ENCODE measurements at regions not wholly inside any gene's neighbourhood (a gene's known extent, or its start where the extent isn't known, plus 50 kb on each side); places are given as distances from the start of the nearest gene placed in this dataset.

DNA sequence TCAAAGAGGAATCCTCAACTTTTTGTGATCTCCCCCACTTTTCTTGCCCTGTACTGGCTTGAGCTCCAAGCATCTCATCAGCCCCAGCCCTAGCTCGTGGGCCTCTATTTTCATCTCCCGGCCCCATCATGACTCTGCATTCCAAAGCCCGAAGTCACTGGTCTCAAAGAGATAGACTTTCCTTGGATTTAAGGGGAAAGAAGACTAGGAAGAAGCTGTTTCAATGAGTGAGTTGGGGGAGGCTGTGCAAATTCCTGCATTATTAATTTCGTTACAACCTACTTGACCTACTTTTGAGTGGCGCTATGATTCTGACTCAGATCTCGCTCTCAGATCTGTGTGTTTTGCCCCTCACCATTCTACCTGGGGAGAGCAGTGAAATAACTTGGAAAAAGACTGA, 266.6 kb upstream of the TBL1XR1 start:
- TF ChIP-seq FOXP2 (optimal IDR thresholded peaks at IDR 0.05; ENCODE audit: borderline replicate concordance, extremely low read depth, extremely low read length, insufficient read depth) (no peak), POLR2AphosphoS5 (IDR thresholded peaks at IDR 0.05; ENCODE audit: low read depth, low read length) (no peak), SIN3A (IDR thresholded peaks at IDR 0.05; ENCODE audit: borderline replicate concordance, insufficient read depth, low read length) (no peak), TAF1 (IDR thresholded peaks at IDR 0.05; ENCODE audit: borderline replicate concordance, insufficient read depth, low read length) (no peak)
- TF ChIP-seq, protein P1, sequence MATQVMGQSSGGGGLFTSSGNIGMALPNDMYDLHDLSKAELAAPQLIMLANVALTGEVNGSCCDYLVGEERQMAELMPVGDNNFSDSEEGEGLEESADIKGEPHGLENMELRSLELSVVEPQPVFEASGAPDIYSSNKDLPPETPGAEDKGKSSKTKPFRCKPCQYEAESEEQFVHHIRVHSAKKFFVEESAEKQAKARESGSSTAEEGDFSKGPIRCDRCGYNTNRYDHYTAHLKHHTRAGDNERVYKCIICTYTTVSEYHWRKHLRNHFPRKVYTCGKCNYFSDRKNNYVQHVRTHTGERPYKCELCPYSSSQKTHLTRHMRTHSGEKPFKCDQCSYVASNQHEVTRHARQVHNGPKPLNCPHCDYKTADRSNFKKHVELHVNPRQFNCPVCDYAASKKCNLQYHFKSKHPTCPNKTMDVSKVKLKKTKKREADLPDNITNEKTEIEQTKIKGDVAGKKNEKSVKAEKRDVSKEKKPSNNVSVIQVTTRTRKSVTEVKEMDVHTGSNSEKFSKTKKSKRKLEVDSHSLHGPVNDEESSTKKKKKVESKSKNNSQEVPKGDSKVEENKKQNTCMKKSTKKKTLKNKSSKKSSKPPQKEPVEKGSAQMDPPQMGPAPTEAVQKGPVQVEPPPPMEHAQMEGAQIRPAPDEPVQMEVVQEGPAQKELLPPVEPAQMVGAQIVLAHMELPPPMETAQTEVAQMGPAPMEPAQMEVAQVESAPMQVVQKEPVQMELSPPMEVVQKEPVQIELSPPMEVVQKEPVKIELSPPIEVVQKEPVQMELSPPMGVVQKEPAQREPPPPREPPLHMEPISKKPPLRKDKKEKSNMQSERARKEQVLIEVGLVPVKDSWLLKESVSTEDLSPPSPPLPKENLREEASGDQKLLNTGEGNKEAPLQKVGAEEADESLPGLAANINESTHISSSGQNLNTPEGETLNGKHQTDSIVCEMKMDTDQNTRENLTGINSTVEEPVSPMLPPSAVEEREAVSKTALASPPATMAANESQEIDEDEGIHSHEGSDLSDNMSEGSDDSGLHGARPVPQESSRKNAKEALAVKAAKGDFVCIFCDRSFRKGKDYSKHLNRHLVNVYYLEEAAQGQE (IDR thresholded peaks at IDR 0.05; ENCODE audit: insufficient read depth in 1 of 2, low read depth in 2 of 2, low read length in 2 of 2) = no peak
